Transverse colon (tissue), 4 donors: ENCODE measurements at regions not wholly inside any gene's neighbourhood (a gene's known extent, or its start where the extent isn't known, plus 50 kb on each side); places are given as distances from the start of the nearest gene placed in this dataset.

ENCODE experiments used
- DNase-seq: peaks from one replicate; pipeline ENCODE4 v3.0.0-alpha.2; 2019
- H3K27ac ChIP-seq, 4 donors: fragments of 200-600 bp; sonication (generic); 2 replicates each; pipeline ENCODE4 v1.5.1; 2016 to 2018; ENCODE audit warnings: inconsistent platforms in 4 of 4
- H3K27me3 ChIP-seq: fragments of 200-600 bp; sonication (generic); 2 replicates; pipeline ENCODE4 v1.5.1; 2017; ENCODE audit warnings: inconsistent platforms
- H3K36me3 ChIP-seq, 4 donors: fragments of 200-600 bp; sonication (generic); 2 replicates each; pipeline ENCODE4 v1.5.1; 2017 to 2019; ENCODE audit warnings: inconsistent platforms in 4 of 4
- H3K4me1 ChIP-seq, 4 donors: fragments of 200-600 bp; sonication (generic); 2 replicates each; pipeline ENCODE4 v1.5.1; 2017 to 2020; ENCODE audit warnings: inconsistent platforms in 4 of 4
- H3K4me3 ChIP-seq, 4 donors: fragments of 200-600 bp; sonication (generic); 1 replicate in 1 of 4; 2 replicates in 3 of 4; pipeline versions ENCODE4 v1.5.1 to v1.6.1; 2017 to 2019; ENCODE audit warnings: inconsistent platforms in 4 of 4
- H3K9me3 ChIP-seq, 2 donors: fragments of 200-600 bp; sonication (generic); 2 replicates each; pipeline ENCODE4 v1.5.1; 2017 to 2019; ENCODE audit warnings: inconsistent platforms in 2 of 2
- CTCF ChIP-seq, 5 experiments: fragments of 200-600 bp in 3 of 5; fragments of 450-650 bp in 2 of 5; sonication (generic) in 3 of 5; IDR thresholded peaks; 1 replicate in 2 of 5; 2 replicates in 3 of 5; pipeline ENCODE4 v1.5.1; 2016 to 2017; ENCODE audit warnings: antibody characterized with exemption in 5 of 5, inconsistent platforms in 3 of 5, mild to moderate bottlenecking in 2 of 5, moderate library complexity in 1 of 5
- EP300 ChIP-seq: sonication (generic); formaldehyde crosslinking; IDR thresholded peaks from one replicate; pipeline ENCODE4 v1.6.1; 2017; ENCODE audit warnings: antibody characterized with exemption, low read depth
- POLR2A ChIP-seq: fragments of 450-650 bp; IDR thresholded peaks from one replicate; pipeline ENCODE4 v1.6.1; 2016; ENCODE audit warnings: antibody characterized with exemption, mild to moderate bottlenecking, moderate library complexity
- POLR2AphosphoS5 ChIP-seq, 3 donors: sonication (generic); formaldehyde crosslinking; IDR thresholded peaks; one replicate each; pipeline ENCODE4 v1.6.1; 2016; ENCODE audit warnings: antibody characterized with exemption in 3 of 3
- WGBS, 2 donors: methylation state at CpG; one replicate each; pipeline ENCODE4 v1.1.5; 2018; ENCODE audit warnings: low coverage in 1 of 2; 5-methylcytosine and 5-hydroxymethylcytosine counted together
- in situ Hi-C, 4 donors: fragments of 200-750 bp; cut with MboI; loops; one replicate each; pipeline versions ENCODE4 v1.15.0 to v1.15.1; 2017; ENCODE audit warnings: low sequenced_read_pairs in 3 of 4, low pct_ligation_motif_present in 1 of 4, low pct_unique_long_range_greater_than_20kb in 1 of 4
- intact Hi-C: fragments of 100-400 bp; cut with DNase I; formaldehyde crosslinking; loops from one replicate; pipeline ENCODE4 v1.15.1; 2023; ENCODE audit warnings: low total_unique reads

- Histone ChIP-seq H3K36me3 (no peaks in the 10 kb centered on the region), H3K9me3 (no peaks in the 10 kb centered on the region), H3K4me1 (no peaks in the 10 kb centered on the region), H3K27ac (no peak overlapping the region), H3K27me3 (no peaks in the 10 kb centered on the region), H3K4me3 (no peak overlapping the region)
- TF ChIP-seq POLR2AphosphoS5 (IDR thresholded peaks at IDR 0.05) (no peak), CTCF (IDR thresholded peaks at IDR 0.05) (no peak), POLR2A (no peak), EP300 (no peak)
- WGBS, 2 donors, result 89% methylated on average over 1 of the region's 1 CpG; no CpG with 5 or more reads in 1 of the 2 donors
- in situ Hi-C loops (no loop called here), intact Hi-C loops (no loop called here)
- no peak for DNase-seq
Observed at GRCh38 chr1:201619513-201619912, 80.6 kb downstream of the NAV1 start.

GRCh38 chr1:201622353-201622752 lies 83.4 kb downstream of the NAV1 start:
- in situ Hi-C loops (no loop called here), intact Hi-C loops (no loop called here)
- Histone ChIP-seq H3K36me3 (no peaks in the 10 kb centered on the region), H3K27ac (no peak overlapping the region), H3K4me1 (no peaks in the 10 kb centered on the region), H3K9me3 (no peaks in the 10 kb centered on the region), H3K27me3 (no peaks in the 10 kb centered on the region), H3K4me3 (no peak overlapping the region)
- no peak for DNase-seq
- WGBS, 2 donors, result 76 to 92% methylated on average over 4 of the region's 4 CpGs
- no peak for TF ChIP-seq EP300
- no peak for TF ChIP-seq POLR2A
- TF ChIP-seq POLR2AphosphoS5 (IDR thresholded peaks at IDR 0.05), result no peak
- no peak for TF ChIP-seq CTCF (IDR thresholded peaks at IDR 0.05)

- 93% methylated on average over 15 of the region's 15 CpGs; no CpG with 5 or more reads in 1 of the 2 donors for WGBS, 2 donors
- intact Hi-C loops (no loop called here), in situ Hi-C loops (no loop called here)
- Histone ChIP-seq H3K36me3 (no peaks in the 10 kb centered on the region), H3K4me3 (no peak overlapping the region), H3K4me1 (no peaks in the 10 kb centered on the region), H3K27me3 (no peaks in the 10 kb centered on the region), H3K9me3 (no peaks in the 10 kb centered on the region), H3K27ac (no peak overlapping the region)
- DNase-seq, result no peak
- TF ChIP-seq POLR2AphosphoS5 (IDR thresholded peaks at IDR 0.05) (no peak), EP300 (no peak), CTCF (IDR thresholded peaks at IDR 0.05) (no peak), POLR2A (no peak)
Observed at GRCh38 chr1:201622824-201623223, 83.9 kb downstream of the NAV1 start.

- H3K4me1 ChIP-seq, result peaks cover 0 to 7% (median 4%) of the 10 kb centered on the region in 4 donors
- intact Hi-C loops, result no loop called here
- no peak for DNase-seq
- TF ChIP-seq POLR2A (no peak), POLR2AphosphoS5 (IDR thresholded peaks at IDR 0.05) (no peak), CTCF (IDR thresholded peaks at IDR 0.05) (no peak), EP300 (no peak)
- H3K9me3 ChIP-seq, result no peaks in the 10 kb centered on the region
- in situ Hi-C loops, result no loop called here
- no peaks in the 10 kb centered on the region for H3K27me3 ChIP-seq
- no peaks in the 10 kb centered on the region for H3K36me3 ChIP-seq
- H3K27ac ChIP-seq, result peak overlapping the region in 3 of 4 donors; percentile 1 to 28 (median 12)
- H3K4me3 ChIP-seq, result no peak overlapping the region
- 51 to 83% methylated on average over 4 of the region's 4 CpGs for WGBS, 2 donors
Observed at GRCh38 chr1:201624741-201625225, 85.9 kb downstream of the NAV1 start.
